GM19351 (cell line): ENCODE measurements at regions not wholly inside any gene's neighbourhood (a gene's known extent, or its start where the extent isn't known, plus 50 kb on each side); places are given as distances from the start of the nearest gene placed in this dataset.
A peak's percentile ranks its signal among the peaks of the same experiment; 100 is the strongest.
"Not testable (repeated sequence)": the region's sequence is repeated elsewhere in the genome, so short reads cannot be mapped to it uniquely, and the experiment has no call there.

Source experiments
- ATAC-seq: cut with Tn5 transposase; IDR thresholded peaks from one replicate; pipeline ENCODE4 v1.9.1; 2021; ENCODE audit warnings: mild to moderate bottlenecking, moderate library complexity; ENCODE audit not compliant: unreplicated experiment

DNA sequence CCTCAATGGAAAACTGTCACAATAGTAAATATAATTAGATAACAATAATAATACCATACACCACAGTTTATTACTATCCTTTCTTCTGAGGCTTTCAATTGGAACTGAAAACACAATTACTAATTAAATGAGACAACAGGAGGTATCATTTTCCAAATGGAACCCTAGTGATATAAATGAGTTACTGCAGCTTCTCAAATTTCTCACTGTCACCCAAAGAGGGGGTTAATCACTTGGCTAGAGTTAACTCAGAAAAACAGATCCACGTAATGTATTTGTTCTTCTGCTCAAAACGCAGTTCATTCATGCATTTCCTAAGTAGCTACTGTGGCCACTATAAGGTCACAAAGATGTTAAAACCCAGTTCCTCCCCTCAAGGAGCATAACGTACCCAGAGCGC lies 120.9 kb upstream of the FOXN3 start:
- no peak for ATAC-seq

DNA sequence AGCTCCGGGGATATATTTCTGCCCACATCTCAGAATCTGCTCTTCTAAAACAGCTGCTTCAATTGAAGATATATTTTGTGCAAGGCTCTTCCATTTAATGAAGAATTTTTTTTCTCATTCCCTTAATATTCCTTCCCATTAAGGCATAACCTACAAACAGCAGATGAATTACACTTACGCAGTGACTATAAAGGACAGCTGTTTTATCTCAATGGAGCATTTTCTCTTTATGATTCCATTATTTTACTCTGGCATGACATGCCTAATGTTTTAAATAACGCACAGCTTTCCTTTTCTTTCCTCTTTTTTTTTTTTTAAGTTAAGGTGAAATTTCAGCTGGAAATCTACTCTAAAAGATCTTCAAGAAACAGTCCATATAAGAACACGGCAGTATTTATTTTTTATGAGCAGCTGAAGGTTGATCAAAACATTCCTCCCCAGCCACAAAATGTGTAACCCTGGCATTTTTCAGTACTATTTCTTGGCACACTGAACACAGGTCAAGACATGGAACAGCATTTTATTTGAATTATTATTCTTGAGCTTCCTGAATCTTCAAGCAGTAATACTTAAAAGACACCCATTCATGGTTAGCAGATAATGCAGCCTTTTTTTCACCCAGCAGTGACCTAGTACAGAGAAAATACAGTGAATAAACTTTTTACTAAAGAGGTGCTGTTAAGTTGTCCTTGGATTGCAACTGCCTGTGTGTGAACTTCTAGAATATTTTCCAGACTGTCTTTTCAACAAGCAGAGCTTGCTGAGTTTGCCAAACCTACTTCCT lies 118.1 kb upstream of the FOXN3 start:
- no peak for ATAC-seq

DNA sequence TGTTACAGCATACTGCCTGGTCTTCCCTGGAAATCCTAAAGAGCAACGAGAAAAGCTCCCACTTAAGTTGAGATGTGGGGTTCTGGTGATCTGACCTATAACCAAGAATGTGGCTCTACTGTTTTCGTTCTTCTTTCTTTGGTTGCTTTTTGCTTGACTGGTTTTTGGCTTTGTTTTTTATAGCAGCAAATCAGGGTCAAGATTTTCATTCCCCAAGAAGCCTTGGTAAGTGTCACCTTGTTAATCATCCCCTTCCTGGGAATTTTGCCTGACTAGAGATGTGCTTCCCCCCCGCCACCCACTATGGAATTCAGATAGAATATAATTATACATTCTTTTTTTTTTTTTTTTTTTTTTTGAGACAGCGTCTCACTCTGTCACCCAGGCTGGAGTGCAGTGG lies 116.7 kb upstream of the FOXN3 start:
- ATAC-seq = no peak

DNA sequence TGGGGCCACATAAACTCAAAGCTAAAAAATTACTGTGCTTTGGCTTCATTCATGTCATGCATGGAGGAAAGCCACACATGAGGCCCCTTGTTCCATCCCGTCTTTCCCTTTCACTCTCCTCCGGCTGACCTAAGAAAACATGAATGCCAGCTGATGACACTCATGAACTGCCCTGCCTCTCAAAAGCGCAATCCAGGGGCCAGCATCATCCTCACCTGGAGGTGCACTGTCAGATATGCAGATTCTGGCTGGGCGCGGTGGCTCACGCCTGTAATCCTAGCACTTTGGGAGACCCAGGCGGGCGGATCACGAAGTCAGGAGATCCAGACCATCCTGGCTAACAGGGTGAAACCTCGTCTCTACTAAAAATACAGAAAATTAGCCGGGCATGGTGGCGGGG lies 116.1 kb upstream of the FOXN3 start:
- no peak for ATAC-seq

DNA sequence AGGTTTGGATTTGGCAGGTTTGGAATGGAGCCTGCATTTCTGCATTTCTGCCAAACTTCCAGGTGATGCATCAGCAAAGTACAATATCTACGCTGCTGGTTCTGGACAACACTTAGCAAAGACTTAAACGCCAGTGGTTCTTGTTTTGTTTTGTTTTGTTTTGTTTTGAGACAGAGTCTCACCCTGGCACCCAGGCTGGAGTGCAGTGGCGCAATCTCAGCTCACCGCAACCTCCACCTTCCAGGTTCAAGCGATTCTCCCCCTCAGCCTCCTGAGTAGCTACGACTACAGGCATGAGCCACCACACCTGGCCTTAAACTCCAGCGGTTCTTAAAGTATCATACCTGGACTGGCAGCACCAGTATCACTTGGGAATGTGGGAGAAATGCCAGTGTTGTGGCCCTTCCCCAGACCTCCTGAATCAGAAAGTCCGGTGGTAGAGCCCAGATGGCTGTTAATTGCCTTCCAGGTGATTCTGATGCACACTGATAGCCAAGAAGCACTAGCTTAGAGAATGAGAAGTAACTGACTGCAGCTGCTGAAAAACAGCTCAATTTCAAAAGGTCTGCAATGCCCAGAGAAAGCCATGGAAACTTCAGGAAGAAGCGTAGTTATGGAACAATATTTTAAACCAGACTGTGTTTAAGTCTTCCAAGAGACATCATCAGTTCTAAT lies 114.8 kb upstream of the FOXN3 start:
- no peak for ATAC-seq

DNA sequence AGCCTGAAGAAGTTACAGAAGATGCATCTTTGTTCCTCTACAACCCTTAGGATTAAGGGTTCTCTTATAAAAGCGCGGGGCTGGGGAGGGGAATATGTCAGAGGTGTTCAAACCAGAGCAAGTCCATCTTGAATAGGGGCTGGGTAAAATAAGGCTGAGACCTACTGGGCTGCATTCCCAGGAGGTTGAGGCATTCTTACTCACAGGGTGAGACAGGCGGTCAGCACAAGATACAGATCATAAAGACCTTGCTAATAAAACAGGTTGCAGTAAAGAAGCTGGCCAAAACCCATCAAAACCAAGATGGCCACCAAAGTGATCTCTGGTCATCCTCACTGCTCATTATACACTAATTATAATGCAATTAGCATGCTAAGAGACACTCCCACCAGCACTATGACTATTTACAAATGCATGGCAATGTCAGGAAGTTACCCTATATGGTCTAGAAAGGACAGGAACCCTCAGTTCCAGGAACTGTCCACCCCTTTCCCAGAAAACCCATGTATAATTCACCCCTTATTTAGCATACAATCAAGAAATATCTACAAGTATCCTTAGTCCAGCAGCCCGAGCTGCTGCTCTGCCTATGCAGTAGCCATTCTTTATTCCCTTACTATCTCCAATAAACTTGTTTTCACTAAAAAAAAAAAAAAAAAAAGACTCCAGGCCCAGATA lies 108.1 kb upstream of the FOXN3 start:
- ATAC-seq = no peak

DNA sequence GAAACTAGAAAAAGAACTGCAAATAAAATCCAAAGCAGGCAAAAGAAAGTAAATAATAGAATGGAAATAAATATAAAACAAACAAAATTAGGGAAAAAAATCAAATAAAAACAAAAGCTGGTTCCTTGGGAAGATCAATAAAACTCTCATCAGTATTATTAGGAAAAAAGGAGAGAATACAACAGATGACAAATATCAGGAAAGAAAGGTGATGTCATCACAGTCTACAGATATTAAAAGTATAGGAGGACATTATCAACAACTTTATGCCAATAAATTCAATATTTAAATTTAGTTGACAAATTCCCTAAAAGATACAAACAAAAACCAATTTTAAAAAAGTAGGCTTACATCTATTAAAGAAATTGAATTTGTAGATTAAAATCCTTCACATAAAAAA lies 107.4 kb upstream of the FOXN3 start:
- no peak for ATAC-seq

DNA sequence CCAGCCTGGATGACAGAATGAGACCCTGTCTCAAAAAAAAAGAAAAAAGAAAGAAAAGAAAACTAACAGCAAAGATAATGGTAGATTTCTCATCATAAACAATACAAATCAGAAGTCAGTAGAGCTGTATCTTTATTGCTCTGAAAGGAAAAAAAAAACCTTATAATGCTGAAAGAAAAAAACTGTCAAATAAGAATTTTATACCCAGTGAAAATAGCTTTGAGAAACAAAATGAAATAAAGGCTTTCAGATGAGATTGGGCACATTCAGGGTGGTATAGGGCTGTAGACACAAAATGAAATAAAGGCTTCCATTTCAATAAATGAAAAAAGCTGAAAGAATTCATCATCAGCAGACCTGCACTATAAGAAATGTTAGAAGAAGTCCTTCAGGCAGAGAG lies 105.0 kb upstream of the FOXN3 start:
- no peak for ATAC-seq

DNA sequence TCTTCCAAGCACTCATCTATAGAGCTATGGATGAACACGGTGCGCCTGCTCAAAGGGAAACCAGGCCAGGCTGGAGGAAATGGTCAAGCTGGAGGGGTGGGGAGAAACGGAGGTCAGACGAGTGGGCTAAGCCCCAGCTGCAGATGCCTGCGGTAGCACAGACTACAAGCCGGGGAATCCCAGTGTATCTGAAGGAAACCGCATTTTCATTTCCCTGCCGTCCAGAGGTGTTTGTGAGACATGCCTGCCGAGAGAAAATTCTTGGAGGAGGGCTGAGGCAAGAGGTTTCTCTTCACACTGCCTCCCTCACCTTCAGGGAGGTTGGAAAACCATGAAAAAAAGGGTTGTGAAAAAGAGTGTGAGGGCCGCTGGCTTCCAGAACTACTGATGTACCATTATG lies 102.0 kb upstream of the FOXN3 start:
- ATAC-seq = no peak

DNA sequence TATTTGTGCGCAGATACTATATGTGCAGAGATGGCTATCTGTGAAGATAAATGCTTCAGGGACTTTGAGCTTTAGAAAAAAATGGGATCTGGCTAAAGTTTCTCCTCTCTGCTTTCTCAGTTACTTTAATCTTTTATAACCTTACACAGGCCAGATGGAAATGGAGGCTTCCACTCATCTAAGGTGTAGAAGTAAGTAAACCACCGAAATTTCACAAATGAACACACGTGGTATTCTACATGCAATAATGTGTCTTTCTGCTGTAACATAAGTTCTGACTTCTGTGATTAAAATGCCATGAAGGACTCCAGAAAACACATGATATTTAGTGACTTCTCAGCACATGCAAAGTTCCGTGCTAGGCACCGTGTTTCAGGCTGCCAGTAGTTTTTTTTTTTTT lies 99.1 kb upstream of the FOXN3 start:
- ATAC-seq = no peak

DNA sequence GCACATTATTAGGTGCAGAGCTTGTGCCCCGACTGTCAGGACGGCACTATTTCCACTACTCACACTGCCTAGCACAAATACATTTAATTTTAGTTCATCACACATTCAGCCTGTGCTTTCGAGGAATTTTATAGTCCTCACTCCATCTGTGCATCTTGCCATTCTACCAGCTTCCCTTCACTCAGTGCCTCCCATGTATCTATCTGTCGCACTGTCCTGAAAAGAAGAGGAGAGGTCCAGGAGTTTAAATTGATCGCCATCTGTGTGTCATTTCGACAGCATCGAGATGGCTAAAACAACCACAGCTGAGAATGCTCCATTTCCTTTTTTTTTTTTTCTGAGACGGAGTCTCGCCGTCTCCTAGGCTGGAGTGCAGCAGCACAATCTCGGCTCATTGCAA lies 97.6 kb upstream of the FOXN3 start:
- ATAC-seq = no peak

DNA sequence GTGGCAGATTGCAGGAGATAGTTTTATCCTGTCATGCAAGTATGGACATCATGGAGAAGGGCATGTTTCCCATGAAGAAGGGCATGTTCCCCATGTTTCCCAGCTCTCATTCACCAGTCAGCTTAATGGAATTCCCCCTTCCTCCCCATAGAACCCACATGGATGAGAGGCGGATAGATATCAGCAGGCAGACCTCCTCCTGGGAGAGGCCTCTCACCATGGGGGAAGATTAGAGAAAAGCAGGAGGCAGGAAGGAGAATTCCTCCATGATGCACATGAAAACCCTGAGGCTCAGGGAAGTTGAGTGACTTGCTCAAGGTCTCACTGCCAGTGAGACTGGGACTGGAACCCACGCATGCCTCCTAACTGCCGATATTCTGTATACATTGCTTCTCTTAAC lies 92.9 kb upstream of the FOXN3 start:
- no peak for ATAC-seq

DNA sequence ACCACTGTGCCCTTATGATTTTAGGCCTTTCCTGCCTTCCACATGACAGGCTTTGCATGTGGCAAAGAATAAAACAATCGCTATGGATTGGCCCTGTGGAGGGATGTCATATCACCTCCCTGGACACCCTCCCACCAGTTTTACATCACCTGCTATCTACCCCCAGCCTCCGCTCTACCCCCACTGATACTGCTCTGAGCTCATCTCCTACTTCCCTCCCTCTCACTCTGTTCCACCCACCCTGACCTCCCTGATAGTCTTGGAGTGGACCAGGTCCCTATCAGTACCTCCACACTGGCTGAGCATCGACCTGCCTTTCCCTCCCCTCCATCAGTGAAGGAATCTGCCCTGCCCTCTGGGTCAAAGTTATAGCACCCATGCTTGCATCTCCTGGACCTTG lies 91.8 kb upstream of the FOXN3 start:
- ATAC-seq = no peak

DNA sequence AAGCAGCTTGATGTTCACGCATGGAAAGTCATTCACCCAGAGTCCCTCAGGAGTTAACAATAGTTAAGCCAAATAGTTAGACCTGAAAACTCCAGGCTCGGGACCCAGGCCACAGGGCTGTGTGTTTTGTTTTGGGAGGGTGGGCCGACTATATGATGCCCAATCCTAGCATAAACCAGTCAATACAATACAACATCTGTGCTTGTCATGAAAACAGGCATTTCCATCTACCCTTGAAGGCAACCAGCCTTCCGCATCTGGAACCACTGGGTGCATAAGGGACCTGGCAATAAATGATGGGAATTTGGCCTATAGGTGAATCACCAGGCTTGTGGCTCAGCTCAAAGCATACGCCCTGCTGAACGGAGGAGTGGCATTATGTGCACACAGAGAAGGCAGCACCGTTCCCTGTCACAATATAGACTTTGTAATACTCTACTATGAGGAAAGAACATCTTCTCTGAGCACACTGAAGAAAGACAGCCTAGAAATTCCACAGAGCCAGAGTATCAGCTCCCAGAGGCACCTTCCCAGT lies 91.0 kb upstream of the FOXN3 start:
- no peak for ATAC-seq

DNA sequence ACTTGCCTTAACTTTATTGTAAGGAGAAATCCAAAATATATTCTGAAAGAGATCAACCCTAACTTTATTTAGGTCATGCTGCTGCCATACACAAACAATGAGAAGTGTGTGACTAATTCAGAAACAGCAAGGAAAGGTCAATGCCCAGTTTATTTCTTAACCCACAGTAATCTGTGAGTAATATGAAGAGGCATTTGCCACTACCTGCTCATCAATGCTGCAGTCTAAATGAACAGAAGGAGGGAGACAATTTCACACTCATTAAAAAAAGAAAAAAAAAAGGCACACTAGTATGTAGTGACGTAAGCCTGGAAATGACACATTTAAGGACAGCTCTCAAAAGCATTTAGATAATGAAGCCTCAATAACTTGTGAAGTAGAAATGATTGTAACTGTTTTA lies 90.5 kb upstream of the FOXN3 start:
- no peak for ATAC-seq

DNA sequence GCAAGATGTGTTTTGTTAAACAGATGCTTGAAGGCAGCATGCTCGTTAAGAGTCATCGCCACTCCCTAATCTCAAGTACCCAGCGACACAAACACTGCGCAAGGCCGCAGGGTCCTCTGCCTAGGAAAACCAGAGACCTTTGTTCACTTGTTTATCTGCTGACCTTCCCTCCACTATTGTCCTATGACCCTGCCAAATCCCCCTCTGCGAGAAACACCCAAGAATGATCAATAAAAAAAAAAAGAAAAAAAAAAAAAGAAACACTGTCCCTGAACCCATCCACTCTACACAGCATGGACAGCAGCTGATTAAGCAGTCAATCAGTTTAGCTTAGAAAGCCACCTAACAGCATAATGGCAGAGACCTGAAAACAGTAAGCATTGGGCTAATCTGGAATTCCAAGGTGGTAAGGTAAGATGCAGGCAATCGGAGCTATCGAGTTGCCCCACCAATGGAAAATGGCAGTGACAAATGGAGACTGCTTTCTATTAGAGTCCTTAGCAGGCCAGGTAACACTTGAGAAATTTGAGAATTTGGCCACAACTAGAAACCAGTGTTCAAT lies 89.9 kb upstream of the FOXN3 start:
- ATAC-seq = not testable (repeated sequence)

DNA sequence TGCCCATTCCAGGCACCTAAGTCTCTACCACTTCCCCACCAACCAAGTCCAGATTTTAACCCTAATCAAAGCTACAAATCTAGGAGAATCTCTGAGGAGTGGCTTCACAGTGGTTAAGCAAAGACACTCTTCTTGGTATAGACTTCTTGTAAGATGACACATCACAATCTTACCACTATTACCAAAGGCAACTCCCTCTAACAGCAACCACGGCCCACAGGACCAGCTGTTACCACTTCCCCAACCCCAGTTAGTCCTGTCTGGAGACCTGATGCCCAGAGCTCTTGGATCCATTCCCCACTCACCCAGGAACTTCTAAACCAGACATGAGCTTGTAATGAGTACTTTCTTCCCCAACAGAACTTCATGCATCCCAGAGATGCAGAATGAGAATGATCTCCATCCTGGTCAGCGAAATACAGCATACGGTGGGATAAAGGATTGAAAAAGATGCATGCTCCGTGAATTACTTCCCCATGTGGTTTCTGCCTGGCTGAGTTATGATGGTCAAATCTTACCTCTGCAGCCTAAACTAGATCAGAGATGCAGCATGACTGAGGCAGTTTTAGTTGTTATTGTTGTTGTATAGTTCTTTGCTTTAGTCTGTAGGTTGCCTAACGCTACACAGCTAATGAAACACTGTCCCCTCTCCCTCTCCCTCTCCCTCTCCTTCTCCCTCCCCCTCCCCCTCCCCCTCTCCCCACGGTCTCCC lies 87.7 kb upstream of the FOXN3 start:
- ATAC-seq = peak; percentile 70

DNA sequence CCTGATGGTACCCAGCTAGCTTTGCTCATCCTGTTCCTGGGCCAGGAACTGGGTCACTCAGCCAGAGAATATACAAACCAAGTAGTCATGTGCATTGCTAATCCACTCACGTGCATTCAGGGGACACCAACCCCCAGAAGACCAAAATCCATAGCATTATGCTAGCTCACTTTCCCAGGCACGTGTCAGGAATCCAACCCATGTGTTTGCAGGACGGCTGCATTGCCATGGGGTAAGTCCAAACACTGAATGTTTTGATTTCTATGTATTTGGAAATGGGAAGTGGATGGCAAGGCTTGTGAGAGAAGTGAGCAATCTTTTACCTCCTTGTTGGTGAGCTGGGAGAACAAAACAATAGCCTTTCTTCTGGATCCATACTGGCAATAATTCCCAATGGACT lies 87.1 kb upstream of the FOXN3 start:
- no peak for ATAC-seq

DNA sequence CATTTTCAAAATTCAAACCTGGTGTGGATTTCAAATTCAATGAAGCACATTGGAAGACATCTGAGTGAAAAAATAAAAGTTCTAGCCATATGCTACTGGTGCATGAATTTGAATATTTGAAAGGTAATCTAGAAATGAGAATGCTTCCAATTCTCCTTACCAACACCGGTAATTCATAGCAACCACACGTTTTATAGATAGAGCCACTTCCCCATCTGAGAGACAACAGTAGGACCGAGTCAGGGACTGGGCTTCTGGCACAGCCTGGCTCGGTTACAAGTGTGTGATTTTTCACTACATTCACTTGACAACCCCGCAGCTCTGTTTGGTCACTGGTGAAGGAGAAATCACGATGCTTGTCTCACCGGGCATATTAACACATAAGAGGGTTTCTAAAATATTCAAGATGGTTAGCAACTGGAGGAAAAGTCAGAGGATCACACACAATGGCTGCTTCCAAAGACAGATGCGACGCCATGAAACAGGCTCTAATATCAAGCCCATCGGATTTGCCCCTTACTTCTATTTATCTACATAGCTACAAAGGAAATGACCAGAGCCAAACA lies 86.5 kb upstream of the FOXN3 start:
- ATAC-seq = peak; percentile 64

DNA sequence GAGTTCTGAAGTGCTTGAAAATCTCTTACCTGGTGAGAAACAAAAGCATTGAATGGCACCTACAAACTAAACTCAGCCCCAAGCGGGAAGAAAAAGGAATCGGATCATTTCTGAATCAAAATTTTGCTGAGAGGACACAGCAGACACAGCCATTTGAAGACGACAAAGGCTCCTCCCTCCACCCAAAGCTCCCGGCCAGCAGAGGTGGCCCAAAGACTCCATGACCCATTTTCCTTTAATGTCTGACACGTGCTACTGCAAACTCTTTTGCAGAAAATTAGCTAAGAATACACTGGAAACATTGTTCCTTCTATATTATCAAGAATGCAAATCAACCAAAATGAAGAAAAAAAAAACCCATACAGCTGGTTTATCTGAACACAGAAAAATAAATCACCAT lies 85.9 kb upstream of the FOXN3 start:
- ATAC-seq = no peak

DNA sequence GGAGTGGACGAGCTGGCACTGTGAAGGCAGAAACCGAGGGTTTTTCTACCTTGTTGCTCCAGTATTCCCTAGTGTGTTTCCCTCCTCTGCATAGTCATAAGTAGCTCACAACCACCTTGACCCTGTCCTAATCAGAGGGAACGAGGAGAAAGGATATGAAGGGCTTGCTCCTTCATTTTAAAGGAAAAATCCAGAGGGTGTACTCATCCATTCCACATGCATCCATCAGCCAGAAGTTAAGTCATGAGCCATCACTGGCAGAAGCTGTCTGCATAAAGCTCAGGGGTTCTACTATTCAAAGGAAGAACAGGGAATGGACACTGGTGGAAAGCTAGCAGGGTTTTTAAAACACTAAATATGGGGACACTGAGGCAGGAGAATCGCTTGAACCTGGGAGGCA lies 84.3 kb upstream of the FOXN3 start:
- ATAC-seq = no peak
